ENCODE measurements at regions not wholly inside any gene's neighbourhood (a gene's known extent, or its start where the extent isn't known, plus 50 kb on each side); places are given as distances from the start of the nearest gene placed in this dataset.
"Not testable (repeated sequence)": the region's sequence is repeated elsewhere in the genome, so short reads cannot be mapped to it uniquely, and the experiment has no call there.

- H3K4me3 Mint-ChIP-seq, result no peak overlapping the region
- 73% methylated on average over 3 of the region's 3 CpGs for WGBS (ENCODE audit: insufficient coverage)
- intact Hi-C loops (cut with micrococcal nuclease), result no loop called here
- no peak overlapping the region for H3K27ac Mint-ChIP-seq
- H3K9me3 Mint-ChIP-seq, result peaks cover 17 to 23% of the 10 kb centered on the region in 2 donors
- Histone ChIP-seq H3K4me1 (ENCODE audit: control insufficient read depth, insufficient read depth, low read length) (no peaks in the 10 kb centered on the region), H3K36me3 (ENCODE audit: control insufficient read depth, insufficient read depth, low read length) (no peaks in the 10 kb centered on the region), H3K9me3 (ENCODE audit: control insufficient read depth, insufficient read depth, low read length) (no peaks in the 10 kb centered on the region), H3K4me3 (ENCODE audit: low read length) (no peak overlapping the region), H3K27me3 (ENCODE audit: control insufficient read depth, insufficient read depth, low read length) (no peaks in the 10 kb centered on the region), H3K27ac (ENCODE audit: low read length) (no peak overlapping the region)
- no peak for DNase-seq
- H3K4me1 Mint-ChIP-seq, result no peaks in the 10 kb centered on the region
- no peaks in the 10 kb centered on the region for H3K27me3 Mint-ChIP-seq (ENCODE audit: low read depth in 2 of 2)
- TF ChIP-seq CTCF (IDR thresholded peaks at IDR 0.05), result no peak
- no peak for ATAC-seq
- no peaks in the 10 kb centered on the region for H3K36me3 Mint-ChIP-seq
Observed at GRCh38 chr6:74041420-74041819, 345.4 kb downstream of the CD109 start.

- no peaks in the 10 kb centered on the region for H3K27me3 ChIP-seq (ENCODE audit: control insufficient read depth, insufficient read depth, low read length)
- no peaks in the 10 kb centered on the region for H3K4me1 Mint-ChIP-seq
- peaks cover 8 to 11% of the 10 kb centered on the region in 2 donors for H3K9me3 Mint-ChIP-seq
- no peak overlapping the region for H3K4me3 Mint-ChIP-seq
- ATAC-seq (no peak), DNase-seq (no peak)
- no peaks in the 10 kb centered on the region for H3K36me3 ChIP-seq (ENCODE audit: control insufficient read depth, insufficient read depth, low read length)
- no peaks in the 10 kb centered on the region for H3K27me3 Mint-ChIP-seq (ENCODE audit: low read depth in 2 of 2)
- 64% methylated on average over 5 of the region's 5 CpGs for WGBS (ENCODE audit: insufficient coverage)
- no peak overlapping the region for H3K27ac ChIP-seq (ENCODE audit: low read length)
- no peak overlapping the region for H3K27ac Mint-ChIP-seq
- no peaks in the 10 kb centered on the region for H3K9me3 ChIP-seq (ENCODE audit: control insufficient read depth, insufficient read depth, low read length)
- intact Hi-C loops (cut with micrococcal nuclease), result no loop called here
- no peak overlapping the region for H3K4me3 ChIP-seq (ENCODE audit: low read length)
- H3K36me3 Mint-ChIP-seq, result no peaks in the 10 kb centered on the region
- no peak for TF ChIP-seq CTCF (IDR thresholded peaks at IDR 0.05)
- H3K4me1 ChIP-seq (ENCODE audit: control insufficient read depth, insufficient read depth, low read length), result no peaks in the 10 kb centered on the region
Observed at GRCh38 chr6:74018825-74019224, 322.8 kb downstream of the CD109 start.

GRCh38 chr6:74015427-74015826, 319.4 kb downstream of the CD109 start:
- H3K4me1 Mint-ChIP-seq, result no peaks in the 10 kb centered on the region
- H3K27me3 ChIP-seq (ENCODE audit: control insufficient read depth, insufficient read depth, low read length), result no peaks in the 10 kb centered on the region
- H3K36me3 Mint-ChIP-seq, result no peaks in the 10 kb centered on the region
- H3K9me3 Mint-ChIP-seq, result peaks cover 5% of the 10 kb centered on the region in 2 donors
- H3K27ac ChIP-seq (ENCODE audit: low read length), result no peak overlapping the region
- no peak overlapping the region for H3K4me3 ChIP-seq (ENCODE audit: low read length)
- no peak for TF ChIP-seq CTCF (IDR thresholded peaks at IDR 0.05)
- H3K36me3 ChIP-seq (ENCODE audit: control insufficient read depth, insufficient read depth, low read length), result no peaks in the 10 kb centered on the region
- intact Hi-C loops (cut with micrococcal nuclease), result no loop called here
- no peaks in the 10 kb centered on the region for H3K9me3 ChIP-seq (ENCODE audit: control insufficient read depth, insufficient read depth, low read length)
- H3K4me1 ChIP-seq (ENCODE audit: control insufficient read depth, insufficient read depth, low read length), result no peaks in the 10 kb centered on the region
- no peak for ATAC-seq
- no peaks in the 10 kb centered on the region for H3K27me3 Mint-ChIP-seq (ENCODE audit: low read depth in 2 of 2)
- 67% methylated on average over 1 of the region's 1 CpG for WGBS (ENCODE audit: insufficient coverage)
- H3K27ac Mint-ChIP-seq, result no peak overlapping the region
- no peak for DNase-seq
- no peak overlapping the region for H3K4me3 Mint-ChIP-seq

- H3K27me3 ChIP-seq (ENCODE audit: control insufficient read depth, insufficient read depth, low read length), result no peaks in the 10 kb centered on the region
- intact Hi-C loops (cut with micrococcal nuclease), result no loop called here
- H3K4me1 Mint-ChIP-seq, result no peaks in the 10 kb centered on the region
- DNase-seq (no peak), ATAC-seq (no peak)
- peaks cover 5 to 6% of the 10 kb centered on the region in 2 donors for H3K9me3 Mint-ChIP-seq
- no peaks in the 10 kb centered on the region for H3K9me3 ChIP-seq (ENCODE audit: control insufficient read depth, insufficient read depth, low read length)
- H3K4me3 ChIP-seq (ENCODE audit: low read length), result no peak overlapping the region
- WGBS (ENCODE audit: insufficient coverage), result 89% methylated on average over 4 of the region's 5 CpGs
- H3K36me3 ChIP-seq (ENCODE audit: control insufficient read depth, insufficient read depth, low read length), result no peaks in the 10 kb centered on the region
- H3K27ac ChIP-seq (ENCODE audit: low read length), result no peak overlapping the region
- no peaks in the 10 kb centered on the region for H3K27me3 Mint-ChIP-seq (ENCODE audit: low read depth in 2 of 2)
- H3K4me3 Mint-ChIP-seq, result no peak overlapping the region
- no peaks in the 10 kb centered on the region for H3K36me3 Mint-ChIP-seq
- TF ChIP-seq CTCF (IDR thresholded peaks at IDR 0.05), result no peak
- H3K4me1 ChIP-seq (ENCODE audit: control insufficient read depth, insufficient read depth, low read length), result no peaks in the 10 kb centered on the region
- H3K27ac Mint-ChIP-seq, result no peak overlapping the region
Observed at GRCh38 chr6:74000666-74001490, 304.9 kb downstream of the CD109 start.

GRCh38 chr6:73990609-73991238, 294.7 kb downstream of the CD109 start:
- H3K4me1 ChIP-seq (ENCODE audit: control insufficient read depth, insufficient read depth, low read length); H3K27me3 Mint-ChIP-seq (ENCODE audit: low read depth in 2 of 2); H3K36me3 ChIP-seq (ENCODE audit: control insufficient read depth, insufficient read depth, low read length); H3K9me3 ChIP-seq (ENCODE audit: control insufficient read depth, insufficient read depth, low read length); ATAC-seq; H3K27me3 ChIP-seq (ENCODE audit: control insufficient read depth, insufficient read depth, low read length); H3K4me3 Mint-ChIP-seq; H3K27ac Mint-ChIP-seq; H3K4me1 Mint-ChIP-seq; DNase-seq; H3K36me3 Mint-ChIP-seq; H3K4me3 ChIP-seq (ENCODE audit: low read length); intact Hi-C loops (cut with micrococcal nuclease); H3K9me3 Mint-ChIP-seq; H3K27ac ChIP-seq (ENCODE audit: low read length): not testable (repeated sequence)
- 96% methylated on average over 30 of the region's 30 CpGs for WGBS (ENCODE audit: insufficient coverage)
